ENCODE measurements at regions not wholly inside any gene's neighbourhood (a gene's known extent, or its start where the extent isn't known, plus 50 kb on each side); places are given as distances from the start of the nearest gene placed in this dataset.

- H2AFZ ChIP-seq (ENCODE audit: low read length): no peak overlapping the region
- H4K5ac ChIP-seq (ENCODE audit: insufficient read length, low read depth, low read length): peak overlapping the region; percentile 88
- POLR2A ChIA-PET (ENCODE audit: partially characterized antibody): interaction anchor here (0.8 to 5.4 kb wide), 11 partner anchors 10 to 99 kb away, joined by 3 to 54 read pairs (median 4); no protein-coding TSS in a partner anchor
- H3K9me3 ChIP-seq (ENCODE audit: insufficient read depth in 2 of 2, low read depth in 1 of 2, low read length in 1 of 2): no peaks in the 10 kb centered on the region
- H3K23ac ChIP-seq (ENCODE audit: insufficient read length): no peak overlapping the region
- H3K4me2 ChIP-seq (ENCODE audit: insufficient read depth in 1 of 2, low read depth in 2 of 2, low read length in 2 of 2): peak overlapping the region; percentile 26 to 28
- H3K27me3 ChIP-seq (replicated peaks in 1 of 4; ENCODE audit: control insufficient read depth in 3 of 4, extremely low read depth in 1 of 4, insufficient read depth in 3 of 4, low read length in 3 of 4): no peaks in the 10 kb centered on the region
- H4K91ac ChIP-seq (replicated peaks; ENCODE audit: insufficient read length, low read length): peak overlapping the region; percentile 99
- H3K36me3 ChIP-seq (ENCODE audit: control insufficient read depth in 2 of 4, insufficient read depth in 4 of 4, low read length in 3 of 4): no peaks in the 10 kb centered on the region
- peak overlapping the region; percentile 96 for H2BK12ac ChIP-seq (ENCODE audit: low read depth, low read length)
- H2BK20ac ChIP-seq (ENCODE audit: low read length): peak overlapping the region; percentile 83
- H3K4me3 ChIP-seq (ENCODE audit: extremely low read depth in 1 of 4, insufficient read depth in 2 of 4, low read depth in 3 of 4, low read length in 4 of 4): peak overlapping the region in 1 of 4 experiments; percentile 17; a peak in 1 of 8 replicates
- H3K56ac ChIP-seq (replicated peaks; ENCODE audit: insufficient read length, low read depth, low read length): peak overlapping the region; percentile 79
- no peaks in the 10 kb centered on the region for H3K79me2 ChIP-seq (ENCODE audit: control insufficient read depth in 1 of 2, insufficient read depth in 2 of 2, low read length in 2 of 2)
- no peaks in the 10 kb centered on the region for H4K20me1 ChIP-seq (replicated peaks in 1 of 2; ENCODE audit: control insufficient read depth in 1 of 2, insufficient read depth in 2 of 2, low read length in 2 of 2)
- H3K14ac ChIP-seq (ENCODE audit: insufficient read length): peak overlapping the region; percentile 90
- H3K18ac ChIP-seq (ENCODE audit: extremely low read depth, low read length): peak overlapping the region; percentile 97
- FAIRE-seq (peak; percentile 95), DNase-seq (ENCODE audit: low read depth in 1 of 2, low spot score in 2 of 2) (peak; percentile 53 to 81)
- H3K9ac ChIP-seq (replicated peaks in 1 of 4; ENCODE audit: extremely low read depth in 1 of 4, low read depth in 3 of 4, low read length in 3 of 4): no peak overlapping the region
- H3K4ac ChIP-seq (replicated peaks; ENCODE audit: insufficient read length, low read depth, low read length): peak overlapping the region; percentile 99
- H3K27ac ChIP-seq (ENCODE audit: low read depth, low read length): peak overlapping the region; percentile 70
- no peak overlapping the region for H4K8ac ChIP-seq (ENCODE audit: extremely low read depth, insufficient read depth, low read length)
- H3K23me2 ChIP-seq (ENCODE audit: low read depth, low read length): no peaks in the 10 kb centered on the region; the same call in 1 of the 2 replicates
- H2BK120ac ChIP-seq (replicated peaks; ENCODE audit: low read depth, low read length): peak overlapping the region; percentile 93
- H3K79me1 ChIP-seq (ENCODE audit: low read depth, low read length): no peaks in the 10 kb centered on the region
- H3K4me1 ChIP-seq (replicated peaks in 1 of 4; ENCODE audit: control insufficient read depth in 3 of 4, insufficient read depth in 4 of 4, low read length in 3 of 4): peaks cover 6 to 25% (median 22%) of the 10 kb centered on the region in 4 experiments; a peak in 5 of 7 replicates
- peak overlapping the region; percentile 99; the same call in 1 of the 2 replicates for H2BK5ac ChIP-seq (ENCODE audit: low read depth, low read length)
- WGBS, 2 experiments (ENCODE audit: extremely low coverage in 1 of 2, insufficient coverage in 1 of 2, insufficient read length in 1 of 2, insufficient replicate concordance in 2 of 2, low coverage in 1 of 2, low lambda C conversion rate in 2 of 2, missing lambda C conversion rate in 1 of 2): 3% methylated on average over 5 of the region's 5 CpGs; no CpG with 5 or more reads in 1 of the 2 experiments
- CTCF ChIA-PET (ENCODE audit: partially characterized antibody): interaction anchor here (0.6 to 2.9 kb wide), 7 partner anchors 11 to 99 kb away, joined by 3 to 11 read pairs (median 5); no protein-coding TSS in a partner anchor
- no peak overlapping the region for H2BK15ac ChIP-seq (ENCODE audit: low read length)
- H2AK5ac ChIP-seq (ENCODE audit: low read depth, low read length): peak overlapping the region; percentile 94; the same call in 1 of the 2 replicates
- TF ChIP-seq BRCA1 (IDR thresholded peaks at IDR 0.05; ENCODE audit: low read depth, low read length) (no peak), KDM4A (IDR thresholded peaks at IDR 0.05; ENCODE audit: low read depth, low read length, severe bottlenecking) (no peak), RXRA (IDR thresholded peaks at IDR 0.05; ENCODE audit: insufficient read depth, low read depth, low read length) (no peak), GTF2F1 (IDR thresholded peaks at IDR 0.05; ENCODE audit: borderline replicate concordance, low read depth, low read length) (no peak), ZNF274 (IDR thresholded peaks at IDR 0.05; ENCODE audit: borderline replicate concordance, extremely low read depth, low read length) (no peak), CHD2 (IDR thresholded peaks at IDR 0.05; ENCODE audit: low read length) (no peak), BCL11A (IDR thresholded peaks at IDR 0.05; ENCODE audit: low read depth in 2 of 2, low read length in 2 of 2) (no peak), TBP (IDR thresholded peaks at IDR 0.05; ENCODE audit: low read depth, low read length) (no peak), TAF1 (IDR thresholded peaks at IDR 0.05; ENCODE audit: low read depth, low read length) (no peak), RAD21 (IDR thresholded peaks at IDR 0.05 in 1 of 2, conservative IDR thresholded peaks at IDR 0.05 in 1 of 2; ENCODE audit: low read depth in 2 of 2, low read length in 2 of 2) (no peak), CHD1 (IDR thresholded peaks at IDR 0.05; ENCODE audit: low read depth, low read length) (no peak), POLR2A (IDR thresholded peaks at IDR 0.05; ENCODE audit: control extremely low read depth in 1 of 2, low read depth in 2 of 2, low read length in 2 of 2) (no peak), SIX5 (IDR thresholded peaks at IDR 0.05; ENCODE audit: low read depth, low read length) (no peak)
These were observed 121.1 kb upstream of the RMP24 start for GRCh38 chr18:35851286-35851970.
